ENCODE measurements at regions not wholly inside any gene's neighbourhood (a gene's known extent, or its start where the extent isn't known, plus 50 kb on each side); places are given as distances from the start of the nearest gene placed in this dataset.

- Histone ChIP-seq H3K9me3 (peaks cover 0 to 6% (median 0%) of the 10 kb centered on the region in 3 donors), H3K27me3 (no peaks in the 10 kb centered on the region), H3K4me3 (no peak overlapping the region), H3K27ac (no peak overlapping the region), H3K36me3 (no peaks in the 10 kb centered on the region), H3K4me1 (peaks cover 0 to 13% (median 0%) of the 10 kb centered on the region in 4 donors)
- no peak for TF ChIP-seq CTCF (IDR thresholded peaks at IDR 0.05)
- no peak for DNase-seq
- intact Hi-C loops (cut with DNase I; ENCODE audit: low total_unique reads): no loop called here
These were observed 1511.9 kb downstream of the REEP3 start for GRCh38 chr10:65032867-65033769.

GRCh38 chr10:65033957-65034356 lies 1512.8 kb downstream of the REEP3 start:
- Histone ChIP-seq H3K27me3 (no peaks in the 10 kb centered on the region), H3K9me3 (peaks cover 0 to 6% (median 0%) of the 10 kb centered on the region in 3 donors), H3K36me3 (no peaks in the 10 kb centered on the region), H3K4me1 (peaks cover 0 to 13% (median 0%) of the 10 kb centered on the region in 4 donors), H3K27ac (no peak overlapping the region), H3K4me3 (no peak overlapping the region)
- no peak for TF ChIP-seq CTCF (IDR thresholded peaks at IDR 0.05)
- intact Hi-C loops (cut with DNase I; ENCODE audit: low total_unique reads): no loop called here
- no peak for DNase-seq

- no peak overlapping the region for H3K27ac ChIP-seq
- no peak for TF ChIP-seq CTCF (IDR thresholded peaks at IDR 0.05)
- H3K4me3 ChIP-seq: no peak overlapping the region
- DNase-seq: no peak
- no peaks in the 10 kb centered on the region for H3K36me3 ChIP-seq
- no peaks in the 10 kb centered on the region for H3K9me3 ChIP-seq
- H3K4me1 ChIP-seq: no peaks in the 10 kb centered on the region
- intact Hi-C loops (cut with DNase I; ENCODE audit: low total_unique reads): no loop called here
- no peaks in the 10 kb centered on the region for H3K27me3 ChIP-seq
These were observed 1519.6 kb downstream of the REEP3 start for GRCh38 chr10:65040796-65041195.

GRCh38 chr10:65041307-65041706 lies 1520.1 kb downstream of the REEP3 start:
- Histone ChIP-seq H3K27me3 (no peaks in the 10 kb centered on the region), H3K36me3 (no peaks in the 10 kb centered on the region), H3K4me3 (no peak overlapping the region), H3K27ac (no peak overlapping the region), H3K4me1 (no peaks in the 10 kb centered on the region), H3K9me3 (no peaks in the 10 kb centered on the region)
- no peak for DNase-seq
- TF ChIP-seq CTCF (IDR thresholded peaks at IDR 0.05): no peak
- intact Hi-C loops (cut with DNase I; ENCODE audit: low total_unique reads): no loop called here

GRCh38 chr10:65042496-65042895 lies 1521.3 kb downstream of the REEP3 start:
- no peaks in the 10 kb centered on the region for H3K4me1 ChIP-seq

More at GRCh38 chr10:65042496-65042895, 1521.3 kb downstream of the REEP3 start:
- intact Hi-C loops (cut with DNase I; ENCODE audit: low total_unique reads): no loop called here
- H3K27ac ChIP-seq: no peak overlapping the region
- H3K27me3 ChIP-seq: no peaks in the 10 kb centered on the region
- H3K4me3 ChIP-seq: no peak overlapping the region
- H3K36me3 ChIP-seq: no peaks in the 10 kb centered on the region
- H3K9me3 ChIP-seq: no peaks in the 10 kb centered on the region
- no peak for DNase-seq
- TF ChIP-seq CTCF (IDR thresholded peaks at IDR 0.05): no peak
